Tibial artery (tissue), 4 donors: ENCODE measurements at regions not wholly inside any gene's neighbourhood (a gene's known extent, or its start where the extent isn't known, plus 50 kb on each side); places are given as distances from the start of the nearest gene placed in this dataset.

ENCODE experiments used
- DNase-seq, 2 donors: peaks; one replicate each; pipeline ENCODE4 v3.0.0-alpha.2; 2019
- H3K27ac ChIP-seq, 2 donors: fragments of 200-600 bp; sonication (generic) in 1 of 2; 1 replicate in 1 of 2; 2 replicates in 1 of 2; pipeline ENCODE4 v1.5.1; 2018 to 2019; ENCODE audit warnings: mild to moderate bottlenecking in 1 of 2
- H3K27me3 ChIP-seq, 2 donors: fragments of 200-600 bp; sonication (generic) in 1 of 2; one replicate each; pipeline versions ENCODE4 v1.5.1 to v1.6.0; 2016 to 2019
- H3K36me3 ChIP-seq, 3 donors: fragments of 200-600 bp; sonication (generic) in 2 of 3; one replicate each; pipeline ENCODE4 v1.5.1; 2016 to 2019; ENCODE audit warnings: mild to moderate bottlenecking in 2 of 3
- H3K4me1 ChIP-seq, 4 donors: fragments of 200-600 bp; sonication (generic) in 2 of 4; 1 replicate in 3 of 4; 2 replicates in 1 of 4; pipeline ENCODE4 v1.5.1; 2016 to 2019
- H3K4me3 ChIP-seq, 2 donors: fragments of 200-600 bp; sonication (generic) in 1 of 2; 1 replicate in 1 of 2; 2 replicates in 1 of 2; pipeline ENCODE4 v1.5.1; 2018 to 2019; ENCODE audit warnings: mild to moderate bottlenecking in 2 of 2
- H3K9me3 ChIP-seq, 3 donors: fragments of 200-600 bp; sonication (generic) in 1 of 3; one replicate each; pipeline ENCODE4 v1.5.1; 2016 to 2019
- CTCF ChIP-seq, 2 experiments: fragments of 200-600 bp in 1 of 2; fragments of 450-650 bp in 1 of 2; IDR thresholded peaks; one replicate each; pipeline ENCODE4 v1.5.1; 2017 to 2019; ENCODE audit warnings: antibody characterized with exemption in 2 of 2, mild to moderate bottlenecking in 1 of 2, moderate library complexity in 1 of 2
- intact Hi-C: fragments of 100-400 bp; cut with DNase I; formaldehyde crosslinking; loops from one replicate; pipeline ENCODE4 v1.15.0; 2023; ENCODE audit warnings: low total_unique reads

GRCh38 chr6:27772261-27773001 is 139.8 kb downstream of the OR2B2 start:
- TF ChIP-seq CTCF (IDR thresholded peaks at IDR 0.05) = peak; percentile 83 to 95
- Histone ChIP-seq H3K27ac (no peak overlapping the region), H3K27me3 (peaks cover 0 to 51% of the 10 kb centered on the region in 2 donors), H3K4me1 (peaks cover 0 to 10% (median 4%) of the 10 kb centered on the region in 4 donors), H3K9me3 (no peaks in the 10 kb centered on the region), H3K4me3 (no peak overlapping the region), H3K36me3 (no peaks in the 10 kb centered on the region)
- intact Hi-C loops = loop anchor here (2.0 kb wide), 1 partner anchor 122 kb away; no protein-coding TSS in a partner anchor
- DNase-seq = peak; percentile 82 to 90

- Histone ChIP-seq H3K9me3 (no peaks in the 10 kb centered on the region), H3K27me3 (peaks cover 0 to 49% of the 10 kb centered on the region in 2 donors), H3K36me3 (no peaks in the 10 kb centered on the region), H3K27ac (no peak overlapping the region), H3K4me1 (peaks cover 0 to 10% (median 4%) of the 10 kb centered on the region in 4 donors), H3K4me3 (no peak overlapping the region)
- no peak for TF ChIP-seq CTCF (IDR thresholded peaks at IDR 0.05)
- intact Hi-C loops = no loop called here
- no peak for DNase-seq
These were observed 141.0 kb downstream of the OR2B2 start for GRCh38 chr6:27771235-27771634.

GRCh38 chr6:27770724-27771123 is 141.5 kb downstream of the OR2B2 start:
- no peak for DNase-seq
- Histone ChIP-seq H3K9me3 (no peaks in the 10 kb centered on the region), H3K36me3 (no peaks in the 10 kb centered on the region), H3K4me3 (no peak overlapping the region), H3K27ac (no peak overlapping the region), H3K4me1 (peaks cover 0 to 10% (median 4%) of the 10 kb centered on the region in 4 donors), H3K27me3 (peaks cover 0 to 48% of the 10 kb centered on the region in 2 donors)
- TF ChIP-seq CTCF (IDR thresholded peaks at IDR 0.05) = no peak
- intact Hi-C loops = no loop called here

- Histone ChIP-seq H3K27ac (no peak overlapping the region), H3K4me1 (peaks cover 0 to 10% (median 4%) of the 10 kb centered on the region in 4 donors), H3K36me3 (no peaks in the 10 kb centered on the region), H3K4me3 (no peak overlapping the region), H3K27me3 (peaks cover 0 to 53% of the 10 kb centered on the region in 2 donors), H3K9me3 (no peaks in the 10 kb centered on the region)
- intact Hi-C loops = no loop called here
- no peak for TF ChIP-seq CTCF (IDR thresholded peaks at IDR 0.05)
- DNase-seq = no peak
These were observed 143.6 kb downstream of the OR2B2 start for GRCh38 chr6:27768556-27768955.

GRCh38 chr6:27767851-27768250 is 144.3 kb downstream of the OR2B2 start:
- Histone ChIP-seq H3K4me1 (peaks cover 0 to 10% (median 4%) of the 10 kb centered on the region in 4 donors), H3K9me3 (no peaks in the 10 kb centered on the region), H3K4me3 (no peak overlapping the region), H3K27me3 (peaks cover 0 to 55% of the 10 kb centered on the region in 2 donors), H3K36me3 (no peaks in the 10 kb centered on the region), H3K27ac (no peak overlapping the region)
- no peak for TF ChIP-seq CTCF (IDR thresholded peaks at IDR 0.05)
- no peak for DNase-seq
- intact Hi-C loops = no loop called here
